ENCODE measurements at regions not wholly inside any gene's neighbourhood (a gene's known extent, or its start where the extent isn't known, plus 50 kb on each side); places are given as distances from the start of the nearest gene placed in this dataset.

GRCh38 chr2:41000374-41000773 lies 548.5 kb upstream of the SLC8A1 start:
- no peak for TF ChIP-seq EZH2 (IDR thresholded peaks at IDR 0.05; ENCODE audit: borderline replicate concordance, low read length)
- no peak for TF ChIP-seq CTCF (conservative IDR thresholded peaks at IDR 0.05 in 1 of 2, IDR thresholded peaks at IDR 0.05 in 1 of 2; ENCODE audit: extremely low read depth in 1 of 2, insufficient read depth in 1 of 2, low read depth in 1 of 2, low read length in 2 of 2)

Measured in mammary epithelial cell (primary cell).